ENCODE measurements at regions not wholly inside any gene's neighbourhood (a gene's known extent, or its start where the extent isn't known, plus 50 kb on each side); places are given as distances from the start of the nearest gene placed in this dataset.

- TF ChIP-seq BATF2 (CRISPR knock-in tag; IDR thresholded peaks at IDR 0.05), result peak; percentile 84
- 0 out of 2 replicates have a peak, but pooled peaks have one; percentile 69 for TF ChIP-seq RFXANK (CRISPR knock-in tag; IDR thresholded peaks at IDR 0.05)
- TF ChIP-seq RARA (CRISPR knock-in tag; IDR thresholded peaks at IDR 0.05), result peak; percentile 82
- TF ChIP-seq KLF9 (CRISPR knock-in tag; IDR thresholded peaks at IDR 0.05; ENCODE audit: low read depth), result peak; percentile 77; the same call in 1 of the 2 replicates
- TF ChIP-seq KDM1A (CRISPR knock-in tag; IDR thresholded peaks at IDR 0.05), result no peak
- TF ChIP-seq ZNF720 (CRISPR knock-in tag; IDR thresholded peaks at IDR 0.05), result 0 out of 2 replicates have a peak, but pooled peaks have one; percentile 37
- peak; percentile 75; the same call in 1 of the 2 replicates for TF ChIP-seq ZNF775 (CRISPR knock-in tag; IDR thresholded peaks at IDR 0.05; ENCODE audit: borderline replicate concordance)
- TF ChIP-seq PATZ1 (CRISPR knock-in tag; IDR thresholded peaks at IDR 0.05), result peak; percentile 89
- TF ChIP-seq RXRB (CRISPR knock-in tag; IDR thresholded peaks at IDR 0.05; ENCODE audit: borderline replicate concordance), result peak; percentile 69
- no peak for TF ChIP-seq FOXK2 (IDR thresholded peaks at IDR 0.05)
- TF ChIP-seq SIN3B (IDR thresholded peaks at IDR 0.05; ENCODE audit: low read length), result no peak
- no peak for TF ChIP-seq RBM39 (IDR thresholded peaks at IDR 0.05; ENCODE audit: low read depth, low read length, poor library complexity, severe bottlenecking)
- TF ChIP-seq CC2D1A (CRISPR knock-in tag; IDR thresholded peaks at IDR 0.05), result no peak
- 0 out of 2 replicates have a peak, but pooled peaks have one; percentile 58 for TF ChIP-seq CAMTA2 (CRISPR knock-in tag; IDR thresholded peaks at IDR 0.05; ENCODE audit: borderline replicate concordance)
- TF ChIP-seq SNAI1 (CRISPR knock-in tag; IDR thresholded peaks at IDR 0.05; ENCODE audit: borderline replicate concordance), result 0 out of 2 replicates have a peak, but pooled peaks have one; percentile 61
- TF ChIP-seq SP1 (IDR thresholded peaks at IDR 0.05), result no peak
- TF ChIP-seq SP1 (CRISPR knock-in tag; IDR thresholded peaks at IDR 0.05), result peak; percentile 57; the same call in 1 of the 2 replicates
- TF ChIP-seq STAT5B (CRISPR knock-in tag; IDR thresholded peaks at IDR 0.05), result peak; percentile 97
- no peak for TF ChIP-seq SMC3 (IDR thresholded peaks at IDR 0.05; ENCODE audit: low read length)
- 0 out of 2 replicates have a peak, but pooled peaks have one; percentile 31 for TF ChIP-seq ZNF34 (CRISPR knock-in tag; IDR thresholded peaks at IDR 0.05; ENCODE audit: borderline replicate concordance)
- TF ChIP-seq ZNF451 (CRISPR knock-in tag; IDR thresholded peaks at IDR 0.05), result peak; percentile 86
- peak; percentile 67; the same call in 1 of the 2 replicates for TF ChIP-seq ZIK1 (CRISPR knock-in tag; IDR thresholded peaks at IDR 0.05; ENCODE audit: borderline replicate concordance, low read depth)
- TF ChIP-seq ZNF790 (CRISPR knock-in tag; IDR thresholded peaks at IDR 0.05; ENCODE audit: borderline replicate concordance), result peak; percentile 97
- peak; percentile 31; the same call in 1 of the 2 replicates for TF ChIP-seq NR3C1 (CRISPR knock-in tag; IDR thresholded peaks at IDR 0.05)
- peak; percentile 68; the same call in 1 of the 2 replicates for TF ChIP-seq ZNF205 (CRISPR knock-in tag; IDR thresholded peaks at IDR 0.05)
These were observed 75.7 kb upstream of the BHLHE23 start (continued) for GRCh38 chr20:63082308-63082938.

Measured in HepG2 (cell line).